Mammary epithelial cell (primary cell): ENCODE measurements at regions not wholly inside any gene's neighbourhood (a gene's known extent, or its start where the extent isn't known, plus 50 kb on each side); places are given as distances from the start of the nearest gene placed in this dataset.

Experiments used
- CTCF ChIP-seq, 2 donors: IDR thresholded peaks in 1 of 2; conservative IDR thresholded peaks in 1 of 2; 2 replicates each; pipeline ENCODE4 v1.5.1; 2011 to 2012; ENCODE audit warnings: inconsistent platforms in 2 of 2, low read length in 2 of 2, mild to moderate bottlenecking in 2 of 2, control low read depth in 1 of 2, low read depth in 1 of 2; ENCODE audit not compliant: insufficient read depth in 1 of 2; ENCODE audit errors: extremely low read depth in 1 of 2
- EZH2 ChIP-seq: IDR thresholded peaks from 2 replicates; pipeline ENCODE4 v1.6.1; 2012; ENCODE audit warnings: low read length, inconsistent platforms, borderline replicate concordance

- TF ChIP-seq CTCF (conservative IDR thresholded peaks at IDR 0.05 in 1 of 2, IDR thresholded peaks at IDR 0.05 in 1 of 2; ENCODE audit: extremely low read depth in 1 of 2, insufficient read depth in 1 of 2, low read depth in 1 of 2, low read length in 2 of 2) (no peak), EZH2 (no peak)
These were observed 868.0 kb downstream of the FAT4 start for GRCh38 chr4:126182786-126183185.
